Glutamatergic neuron (in vitro differentiated cells): ENCODE measurements at regions not wholly inside any gene's neighbourhood (a gene's known extent, or its start where the extent isn't known, plus 50 kb on each side); places are given as distances from the start of the nearest gene placed in this dataset.

ENCODE experiments used
- DNase-seq: peaks from one replicate; pipeline ENCODE4 v3.0.0; 2022
- H3K27ac Mint-ChIP-seq: one replicate; pipeline ENCODE4 v1.8.0; 2020; ENCODE audit warnings: mild to moderate bottlenecking, mixed read lengths, inconsistent platforms; ENCODE audit not compliant: unreplicated experiment
- H3K27me3 Mint-ChIP-seq: one replicate; pipeline ENCODE4 v1.8.0; 2020; ENCODE audit warnings: mild to moderate bottlenecking, moderate library complexity, mixed read lengths, inconsistent platforms; ENCODE audit not compliant: unreplicated experiment
- H3K36me3 Mint-ChIP-seq: one replicate; pipeline ENCODE4 v1.8.0; 2020; ENCODE audit warnings: mild to moderate bottlenecking, mixed read lengths, inconsistent platforms; ENCODE audit not compliant: unreplicated experiment
- H3K4me1 Mint-ChIP-seq: one replicate; pipeline ENCODE4 v1.8.0; 2020; ENCODE audit warnings: mild to moderate bottlenecking, low read depth, mixed read lengths, inconsistent platforms; ENCODE audit not compliant: unreplicated experiment
- H3K4me3 Mint-ChIP-seq: one replicate; pipeline ENCODE4 v1.8.0; 2020; ENCODE audit warnings: mild to moderate bottlenecking, mixed read lengths, inconsistent platforms; ENCODE audit not compliant: unreplicated experiment
- H3K9me3 Mint-ChIP-seq: one replicate; pipeline ENCODE4 v1.8.0; 2020; ENCODE audit warnings: mild to moderate bottlenecking, moderate library complexity, mixed read lengths, inconsistent platforms; ENCODE audit not compliant: unreplicated experiment
- CTCF ChIP-seq: fragments of 200-600 bp; sonication (generic); IDR thresholded peaks from one replicate; pipeline ENCODE4 v1.5.0; 2021; ENCODE audit not compliant: partially characterized antibody, unreplicated experiment

GRCh38 chr4:179123084-179123483 lies 1680.8 kb upstream of the AGA start:
- Mint-ChIP-seq H3K4me1 (peaks cover 10% of the 10 kb centered on the region), H3K4me3 (no peak overlapping the region), H3K9me3 (no peaks in the 10 kb centered on the region), H3K36me3 (no peaks in the 10 kb centered on the region), H3K27me3 (no peaks in the 10 kb centered on the region), H3K27ac (no peak overlapping the region)
- DNase-seq: no peak
- TF ChIP-seq CTCF: no peak

- H3K9me3 Mint-ChIP-seq: no peaks in the 10 kb centered on the region
These were observed 1682.2 kb upstream of the AGA start for GRCh38 chr4:179124419-179124818.

GRCh38 chr4:179124957-179125356 lies 1682.7 kb upstream of the AGA start:
- Mint-ChIP-seq H3K36me3 (no peaks in the 10 kb centered on the region), H3K27me3 (no peaks in the 10 kb centered on the region), H3K4me1 (peaks cover 8% of the 10 kb centered on the region), H3K4me3 (no peak overlapping the region), H3K27ac (no peak overlapping the region), H3K9me3 (no peaks in the 10 kb centered on the region)
- DNase-seq: no peak
- no peak for TF ChIP-seq CTCF

More at GRCh38 chr4:179124419-179124818, 1682.2 kb upstream of the AGA start:
- H3K36me3 Mint-ChIP-seq: no peaks in the 10 kb centered on the region
- H3K4me1 Mint-ChIP-seq: peaks cover 7% of the 10 kb centered on the region
- no peak for TF ChIP-seq CTCF
- H3K4me3 Mint-ChIP-seq: no peak overlapping the region
- no peak for DNase-seq
- no peaks in the 10 kb centered on the region for H3K27me3 Mint-ChIP-seq
- H3K27ac Mint-ChIP-seq: no peak overlapping the region

- Mint-ChIP-seq H3K4me3 (no peak overlapping the region), H3K27me3 (no peaks in the 10 kb centered on the region)
- no peak for DNase-seq
These were observed 1683.6 kb upstream of the AGA start for GRCh38 chr4:179125870-179126269.

GRCh38 chr4:179128299-179128698 lies 1686.1 kb upstream of the AGA start:
- Mint-ChIP-seq H3K36me3 (no peaks in the 10 kb centered on the region), H3K4me3 (no peak overlapping the region), H3K27me3 (no peaks in the 10 kb centered on the region), H3K27ac (no peak overlapping the region), H3K4me1 (peaks cover 8% of the 10 kb centered on the region), H3K9me3 (no peaks in the 10 kb centered on the region)
- no peak for DNase-seq
- TF ChIP-seq CTCF: no peak

More at GRCh38 chr4:179125870-179126269, 1683.6 kb upstream of the AGA start:
- TF ChIP-seq CTCF: no peak
- H3K9me3 Mint-ChIP-seq: no peaks in the 10 kb centered on the region
- H3K4me1 Mint-ChIP-seq: peaks cover 8% of the 10 kb centered on the region
- no peak overlapping the region for H3K27ac Mint-ChIP-seq
- H3K36me3 Mint-ChIP-seq: no peaks in the 10 kb centered on the region
